ENCODE measurements at regions not wholly inside any gene's neighbourhood (a gene's known extent, or its start where the extent isn't known, plus 50 kb on each side); places are given as distances from the start of the nearest gene placed in this dataset.

DNA sequence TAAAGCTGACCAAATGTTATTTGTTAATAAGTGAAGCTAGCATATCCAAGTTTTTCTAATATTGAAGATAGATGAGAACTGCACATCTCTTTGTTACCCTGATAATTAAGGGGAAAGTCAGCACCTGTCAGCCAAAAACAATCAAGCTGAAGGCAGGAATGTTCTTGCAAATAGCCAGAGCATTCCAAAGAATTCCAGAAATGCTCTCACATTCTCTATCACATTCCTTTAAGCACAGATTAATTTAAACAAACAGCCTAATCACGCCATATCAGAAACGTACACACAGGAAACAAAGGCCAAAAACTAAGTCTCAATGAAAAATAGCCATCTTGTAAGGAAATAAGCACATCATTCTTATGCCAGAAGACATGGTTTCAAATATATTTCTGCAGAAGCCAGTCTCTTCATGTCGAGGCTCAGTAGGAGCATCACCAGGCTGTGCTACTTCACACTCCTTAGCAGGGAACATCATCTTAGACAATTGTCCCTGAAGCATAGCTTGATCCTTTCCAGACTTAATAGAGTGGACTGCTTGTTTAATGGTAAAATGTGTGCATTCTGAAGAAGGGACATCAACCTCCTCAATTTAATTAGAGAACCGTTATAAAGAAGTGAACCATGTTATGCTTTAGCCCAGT is 252.9 kb upstream of the TTC29 start:
- DNase-seq (ENCODE audit: extremely low read depth, insufficient read length): no peak
- Histone ChIP-seq H3K27me3 (replicated peaks; ENCODE audit: control insufficient read depth, insufficient read depth, low read length) (no peaks in the 10 kb centered on the region), H3K36me3 (ENCODE audit: control insufficient read depth, insufficient read depth, low read length) (no peaks in the 10 kb centered on the region), H3K4me3 (replicated peaks; ENCODE audit: low read depth, low read length) (no peak overlapping the region)
- no peak for TF ChIP-seq CTCF (IDR thresholded peaks at IDR 0.05; ENCODE audit: insufficient read depth, low read length, poor library complexity, severe bottlenecking)

GRCh38 chr4:147201016-147201415 is 255.4 kb upstream of the TTC29 start:
- DNase-seq (ENCODE audit: extremely low read depth, insufficient read length): no peak
- no peaks in the 10 kb centered on the region for H3K27me3 ChIP-seq (replicated peaks; ENCODE audit: control insufficient read depth, insufficient read depth, low read length)
- H3K4me3 ChIP-seq (replicated peaks; ENCODE audit: low read depth, low read length): no peak overlapping the region
- H3K36me3 ChIP-seq (ENCODE audit: control insufficient read depth, insufficient read depth, low read length): no peaks in the 10 kb centered on the region
- no peak for TF ChIP-seq CTCF (IDR thresholded peaks at IDR 0.05; ENCODE audit: insufficient read depth, low read length, poor library complexity, severe bottlenecking)

- TF ChIP-seq CTCF (IDR thresholded peaks at IDR 0.05; ENCODE audit: insufficient read depth, low read length, poor library complexity, severe bottlenecking): no peak
- H3K4me3 ChIP-seq (replicated peaks; ENCODE audit: low read depth, low read length): no peak overlapping the region
- no peak for DNase-seq (ENCODE audit: extremely low read depth, insufficient read length)
- H3K27me3 ChIP-seq (replicated peaks; ENCODE audit: control insufficient read depth, insufficient read depth, low read length): no peaks in the 10 kb centered on the region
- no peaks in the 10 kb centered on the region for H3K36me3 ChIP-seq (ENCODE audit: control insufficient read depth, insufficient read depth, low read length)
Measured at GRCh38 chr4:147206807-147207206, 261.1 kb upstream of the TTC29 start.

DNA sequence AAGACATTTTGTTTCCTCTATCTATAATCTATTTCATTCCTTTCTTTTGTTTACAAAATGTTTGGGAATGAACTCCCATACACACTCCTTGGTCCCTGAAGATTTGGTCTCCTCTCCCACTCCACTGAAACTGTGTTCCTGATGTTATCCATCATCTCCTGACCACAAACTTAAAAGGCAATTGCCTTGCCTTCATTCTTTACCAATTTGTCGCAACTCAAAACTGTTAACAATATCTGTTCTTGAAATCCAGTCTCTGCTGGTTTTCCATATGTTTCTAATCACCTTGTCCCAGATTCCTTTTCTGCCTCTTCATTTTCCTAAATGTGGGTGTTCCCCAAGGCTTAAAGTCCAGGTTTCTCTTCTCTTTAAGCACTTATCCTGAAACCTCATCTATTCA is 262.2 kb upstream of the TTC29 start:
- Histone ChIP-seq H3K4me3 (replicated peaks; ENCODE audit: low read depth, low read length) (no peak overlapping the region), H3K27me3 (replicated peaks; ENCODE audit: control insufficient read depth, insufficient read depth, low read length) (no peaks in the 10 kb centered on the region), H3K36me3 (ENCODE audit: control insufficient read depth, insufficient read depth, low read length) (no peaks in the 10 kb centered on the region)
- DNase-seq (ENCODE audit: extremely low read depth, insufficient read length): no peak
- no peak for TF ChIP-seq CTCF (IDR thresholded peaks at IDR 0.05; ENCODE audit: insufficient read depth, low read length, poor library complexity, severe bottlenecking)

DNA sequence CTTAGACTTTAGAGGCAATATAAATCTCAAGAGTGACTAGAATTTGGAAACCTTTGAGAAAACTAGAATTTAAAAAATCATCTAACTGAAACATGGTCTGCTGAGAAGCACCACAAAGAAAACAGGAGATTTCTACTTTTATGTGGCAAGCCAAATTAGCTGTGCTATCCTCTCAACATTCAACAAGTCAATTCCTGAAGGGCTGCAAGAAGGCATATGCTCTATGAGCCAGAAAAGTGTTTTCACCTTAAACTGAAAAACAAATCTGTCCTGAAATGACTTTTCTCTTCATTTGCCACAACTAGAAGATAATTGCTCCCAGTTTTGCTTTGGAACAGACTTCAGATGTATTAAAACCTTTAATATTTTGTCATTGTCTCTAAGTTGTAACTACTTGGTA is 263.2 kb upstream of the EDNRA start:
- no peak for TF ChIP-seq CTCF (IDR thresholded peaks at IDR 0.05; ENCODE audit: insufficient read depth, low read length, poor library complexity, severe bottlenecking)
- Histone ChIP-seq H3K36me3 (ENCODE audit: control insufficient read depth, insufficient read depth, low read length) (no peaks in the 10 kb centered on the region), H3K4me3 (replicated peaks; ENCODE audit: low read depth, low read length) (no peak overlapping the region), H3K27me3 (replicated peaks; ENCODE audit: control insufficient read depth, insufficient read depth, low read length) (no peaks in the 10 kb centered on the region)
- no peak for DNase-seq (ENCODE audit: extremely low read depth, insufficient read length)

DNA sequence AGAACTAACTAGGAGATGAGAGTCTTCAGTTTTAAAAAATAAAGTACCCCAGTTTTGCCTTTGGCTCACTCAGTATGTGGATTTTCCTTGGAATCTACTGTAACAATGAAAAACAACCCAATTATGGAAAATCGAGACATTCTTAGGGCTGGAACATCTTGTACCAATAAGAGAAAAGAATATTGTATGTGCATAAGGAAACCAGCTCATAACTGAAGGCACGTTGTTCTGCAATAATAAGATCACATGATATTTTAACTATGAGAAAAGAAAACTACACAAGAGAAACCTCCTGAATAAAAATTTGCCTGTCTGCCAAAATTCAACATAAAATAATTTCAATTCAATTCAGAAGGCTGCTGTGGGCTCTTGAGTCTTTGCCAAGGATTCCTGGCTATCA is 261.8 kb upstream of the EDNRA start:
- H3K4me3 ChIP-seq (replicated peaks; ENCODE audit: low read depth, low read length): no peak overlapping the region
- DNase-seq (ENCODE audit: extremely low read depth, insufficient read length): no peak
- H3K36me3 ChIP-seq (ENCODE audit: control insufficient read depth, insufficient read depth, low read length): no peaks in the 10 kb centered on the region
- TF ChIP-seq CTCF (IDR thresholded peaks at IDR 0.05; ENCODE audit: insufficient read depth, low read length, poor library complexity, severe bottlenecking): no peak
- no peaks in the 10 kb centered on the region for H3K27me3 ChIP-seq (replicated peaks; ENCODE audit: control insufficient read depth, insufficient read depth, low read length)

Data from GM06990 (cell line).